Stimulated activated CD8-positive, alpha-beta memory T cell treated with anti-CD3 and anti-CD28 coated beads, Interleukin-4, amount 100 ng/mL, for 48 hours (primary cell): ENCODE measurements at regions not wholly inside any gene's neighbourhood (a gene's known extent, or its start where the extent isn't known, plus 50 kb on each side); places are given as distances from the start of the nearest gene placed in this dataset.

ENCODE experiments used
- DNase-seq: peaks from one replicate; pipeline ENCODE4 v3.0.0-alpha.2; 2020

GRCh38 chr12:3336606-3337311 lies 154.2 kb upstream of the PRMT8 start:
- DNase-seq, result no peak

- DNase-seq, result no peak
Measured at GRCh38 chr12:3337944-3338343, 153.1 kb upstream of the PRMT8 start.

- DNase-seq, result no peak
Measured at GRCh38 chr12:3339221-3339620, 151.8 kb upstream of the PRMT8 start.

GRCh38 chr12:3341594-3341993 lies 149.4 kb upstream of the PRMT8 start:
- no peak for DNase-seq

- DNase-seq, result peak; percentile 31
Measured at GRCh38 chr12:3342051-3342450, 149.0 kb upstream of the PRMT8 start.

- DNase-seq, result no peak
Measured at GRCh38 chr12:3348055-3348454, 142.9 kb upstream of the PRMT8 start.

- DNase-seq, result no peak
Measured at GRCh38 chr12:3350432-3350831, 140.6 kb upstream of the PRMT8 start.

GRCh38 chr12:3351731-3352130 lies 139.3 kb upstream of the PRMT8 start:
- no peak for DNase-seq

- no peak for DNase-seq
Measured at GRCh38 chr12:3352230-3352629, 138.8 kb upstream of the PRMT8 start.

- no peak for DNase-seq
Measured at GRCh38 chr12:3353621-3354020, 137.4 kb upstream of the PRMT8 start.

- DNase-seq, result no peak
Measured at GRCh38 chr12:3354586-3354985, 136.4 kb upstream of the PRMT8 start.

GRCh38 chr12:3355378-3355900 lies 135.6 kb upstream of the PRMT8 start:
- DNase-seq, result no peak

GRCh38 chr12:3357950-3358525 lies 133.0 kb upstream of the PRMT8 start:
- no peak for DNase-seq

- DNase-seq, result no peak
Measured at GRCh38 chr12:3359478-3359877, 131.5 kb upstream of the PRMT8 start.

- DNase-seq, result no peak
Measured at GRCh38 chr12:3361146-3361545, 129.9 kb upstream of the PRMT8 start.

GRCh38 chr12:3362737-3363136 lies 128.3 kb upstream of the PRMT8 start:
- no peak for DNase-seq

- DNase-seq, result no peak
Measured at GRCh38 chr12:3363608-3364007, 127.4 kb upstream of the PRMT8 start.

- no peak for DNase-seq
Measured at GRCh38 chr12:3364226-3364625, 126.8 kb upstream of the PRMT8 start.

GRCh38 chr12:3364661-3365462 lies 126.1 kb upstream of the PRMT8 start:
- no peak for DNase-seq

- no peak for DNase-seq
Measured at GRCh38 chr12:3365463-3366411, 125.3 kb upstream of the PRMT8 start.

- no peak for DNase-seq
Measured at GRCh38 chr12:3366451-3367110, 124.4 kb upstream of the PRMT8 start.
